HG03066 (cell line): ENCODE measurements at regions not wholly inside any gene's neighbourhood (a gene's known extent, or its start where the extent isn't known, plus 50 kb on each side); places are given as distances from the start of the nearest gene placed in this dataset.

ENCODE experiments used
- ATAC-seq: cut with Tn5 transposase; IDR thresholded peaks from one replicate; pipeline ENCODE4 v1.9.1; 2021; ENCODE audit warnings: low read depth; ENCODE audit not compliant: unreplicated experiment

- ATAC-seq: no peak
These were observed 144.2 kb downstream of the AASDH start for GRCh38 chr4:56243107-56243506.

GRCh38 chr4:56241500-56241899, 145.8 kb downstream of the AASDH start:
- no peak for ATAC-seq

GRCh38 chr4:56240554-56241174, 146.6 kb downstream of the AASDH start:
- ATAC-seq: no peak

GRCh38 chr4:56238251-56238650, 149.0 kb downstream of the AASDH start:
- ATAC-seq: no peak

- no peak for ATAC-seq
These were observed 151.6 kb downstream of the AASDH start for GRCh38 chr4:56235725-56236124.

- ATAC-seq: no peak
These were observed 152.3 kb downstream of the AASDH start for GRCh38 chr4:56235011-56235410.

GRCh38 chr4:56234098-56234497, 153.2 kb downstream of the AASDH start:
- ATAC-seq: no peak

GRCh38 chr4:56231410-56231809, 155.9 kb downstream of the AASDH start:
- ATAC-seq: no peak

GRCh38 chr4:56229947-56230346, 157.3 kb downstream of the AASDH start:
- ATAC-seq: no peak

GRCh38 chr4:56227301-56227835, 159.9 kb downstream of the AASDH start:
- no peak for ATAC-seq

- ATAC-seq: no peak
These were observed 160.7 kb downstream of the AASDH start for GRCh38 chr4:56226579-56226978.

- ATAC-seq: no peak
These were observed 162.7 kb downstream of the AASDH start for GRCh38 chr4:56224641-56225040.

- no peak for ATAC-seq
These were observed 164.8 kb downstream of the AASDH start for GRCh38 chr4:56222514-56222913.

GRCh38 chr4:56220261-56220660, 167.0 kb downstream of the AASDH start:
- ATAC-seq: no peak

- no peak for ATAC-seq
These were observed 167.8 kb downstream of the AASDH start for GRCh38 chr4:56219447-56219846.

GRCh38 chr4:56218230-56218895, 168.9 kb downstream of the AASDH start:
- ATAC-seq: no peak

- no peak for ATAC-seq
These were observed 169.9 kb downstream of the AASDH start for GRCh38 chr4:56217343-56217890.

- ATAC-seq: no peak
These were observed 171.4 kb downstream of the AASDH start for GRCh38 chr4:56215901-56216300.

- no peak for ATAC-seq
These were observed 172.0 kb downstream of the AASDH start for GRCh38 chr4:56215141-56215783.

- no peak for ATAC-seq
These were observed 173.7 kb downstream of the AASDH start for GRCh38 chr4:56213543-56213942.

- no peak for ATAC-seq
These were observed 174.5 kb downstream of the AASDH start for GRCh38 chr4:56212774-56213173.
